Activated naive CD4-positive, alpha-beta T cell treated with anti-CD3 and anti-CD28 coated beads, Interleukin-2, amount 50 U/mL, for 24 hours (primary cell): ENCODE measurements at regions not wholly inside any gene's neighbourhood (a gene's known extent, or its start where the extent isn't known, plus 50 kb on each side); places are given as distances from the start of the nearest gene placed in this dataset.

Source experiments
- H3K27ac Mint-ChIP-seq: one replicate; pipeline ENCODE4 v1.8.0; 2021; ENCODE audit warnings: mild to moderate bottlenecking, mixed read lengths
- H3K27me3 Mint-ChIP-seq: one replicate; pipeline ENCODE4 v1.8.0; 2021; ENCODE audit warnings: mixed read lengths
- H3K36me3 Mint-ChIP-seq: one replicate; pipeline ENCODE4 v1.8.0; 2021; ENCODE audit warnings: mixed read lengths
- H3K4me1 Mint-ChIP-seq: one replicate; pipeline ENCODE4 v1.8.0; 2021; ENCODE audit warnings: mixed read lengths
- H3K4me3 Mint-ChIP-seq: one replicate; pipeline ENCODE4 v1.8.0; 2021; ENCODE audit warnings: mild to moderate bottlenecking, mixed read lengths
- H3K9me3 Mint-ChIP-seq: one replicate; pipeline ENCODE4 v1.8.0; 2021; ENCODE audit warnings: mixed read lengths

GRCh38 chr2:180146541-180146940 lies 139.4 kb upstream of the CWC22 start:
- no peak overlapping the region for H3K27ac Mint-ChIP-seq
- peaks cover 4% of the 10 kb centered on the region for H3K27me3 Mint-ChIP-seq
- H3K36me3 Mint-ChIP-seq, result no peaks in the 10 kb centered on the region
- H3K4me3 Mint-ChIP-seq, result no peak overlapping the region
- no peaks in the 10 kb centered on the region for H3K9me3 Mint-ChIP-seq
- H3K4me1 Mint-ChIP-seq, result no peaks in the 10 kb centered on the region

- peaks cover 4% of the 10 kb centered on the region for H3K27me3 Mint-ChIP-seq
- no peaks in the 10 kb centered on the region for H3K9me3 Mint-ChIP-seq
- H3K36me3 Mint-ChIP-seq, result no peaks in the 10 kb centered on the region
- H3K4me1 Mint-ChIP-seq, result no peaks in the 10 kb centered on the region
- H3K27ac Mint-ChIP-seq, result no peak overlapping the region
- no peak overlapping the region for H3K4me3 Mint-ChIP-seq
Measured at GRCh38 chr2:180146114-180146513, 139.0 kb upstream of the CWC22 start.

- Mint-ChIP-seq H3K9me3 (no peaks in the 10 kb centered on the region), H3K36me3 (no peaks in the 10 kb centered on the region), H3K4me1 (no peaks in the 10 kb centered on the region), H3K27me3 (peaks cover 6% of the 10 kb centered on the region), H3K27ac (no peak overlapping the region), H3K4me3 (no peak overlapping the region)
Measured at GRCh38 chr2:180145163-180145562, 138.1 kb upstream of the CWC22 start.

GRCh38 chr2:180144338-180144813 lies 137.3 kb upstream of the CWC22 start:
- H3K4me1 Mint-ChIP-seq, result no peaks in the 10 kb centered on the region
- no peaks in the 10 kb centered on the region for H3K36me3 Mint-ChIP-seq
- H3K27ac Mint-ChIP-seq, result no peak overlapping the region
- H3K27me3 Mint-ChIP-seq, result peaks cover 6% of the 10 kb centered on the region
- H3K9me3 Mint-ChIP-seq, result no peaks in the 10 kb centered on the region
- H3K4me3 Mint-ChIP-seq, result no peak overlapping the region

- Mint-ChIP-seq H3K36me3 (no peaks in the 10 kb centered on the region), H3K9me3 (no peaks in the 10 kb centered on the region), H3K27me3 (peaks cover 6% of the 10 kb centered on the region), H3K27ac (no peak overlapping the region), H3K4me1 (no peaks in the 10 kb centered on the region), H3K4me3 (no peak overlapping the region)
Measured at GRCh38 chr2:180143633-180144337, 136.7 kb upstream of the CWC22 start.

GRCh38 chr2:180141600-180141999 lies 134.5 kb upstream of the CWC22 start:
- Mint-ChIP-seq H3K27me3 (peaks cover 3% of the 10 kb centered on the region), H3K36me3 (no peaks in the 10 kb centered on the region), H3K4me3 (no peak overlapping the region), H3K27ac (no peak overlapping the region), H3K9me3 (no peaks in the 10 kb centered on the region), H3K4me1 (no peaks in the 10 kb centered on the region)

GRCh38 chr2:180133736-180134135 lies 126.6 kb upstream of the CWC22 start:
- peaks cover 4% of the 10 kb centered on the region for H3K27me3 Mint-ChIP-seq
- H3K4me1 Mint-ChIP-seq, result no peaks in the 10 kb centered on the region
- H3K4me3 Mint-ChIP-seq, result no peak overlapping the region
- no peaks in the 10 kb centered on the region for H3K9me3 Mint-ChIP-seq
- no peak overlapping the region for H3K27ac Mint-ChIP-seq
- no peaks in the 10 kb centered on the region for H3K36me3 Mint-ChIP-seq

- Mint-ChIP-seq H3K36me3 (no peaks in the 10 kb centered on the region), H3K9me3 (no peaks in the 10 kb centered on the region), H3K4me1 (peaks cover 3% of the 10 kb centered on the region), H3K27ac (no peak overlapping the region), H3K4me3 (no peak overlapping the region), H3K27me3 (peaks cover 6% of the 10 kb centered on the region)
Measured at GRCh38 chr2:180130403-180130802, 123.3 kb upstream of the CWC22 start.

DNA sequence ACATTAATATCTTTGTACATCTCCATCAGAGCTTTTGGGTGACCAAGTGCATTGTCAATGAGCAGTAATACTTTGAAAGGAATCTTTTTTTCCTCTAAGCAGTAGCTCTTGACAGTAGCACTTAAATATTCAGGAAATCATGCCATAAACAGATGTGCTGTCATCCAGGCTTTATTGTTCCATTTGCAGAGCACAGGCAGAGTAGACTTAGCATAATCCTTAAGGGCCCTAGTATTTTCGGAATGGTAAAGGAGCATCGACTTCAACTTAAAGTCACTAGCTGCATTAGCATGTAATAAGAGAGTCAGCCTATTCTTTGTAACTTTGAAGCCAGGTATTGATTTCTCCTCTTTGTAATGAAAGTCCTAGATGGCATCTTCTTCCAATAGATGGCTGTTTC lies 121.8 kb upstream of the CWC22 start:
- Mint-ChIP-seq H3K27me3 (peaks cover 6% of the 10 kb centered on the region), H3K4me3 (no peak overlapping the region), H3K36me3 (no peaks in the 10 kb centered on the region), H3K9me3 (no peaks in the 10 kb centered on the region), H3K4me1 (peaks cover 3% of the 10 kb centered on the region), H3K27ac (no peak overlapping the region)

DNA sequence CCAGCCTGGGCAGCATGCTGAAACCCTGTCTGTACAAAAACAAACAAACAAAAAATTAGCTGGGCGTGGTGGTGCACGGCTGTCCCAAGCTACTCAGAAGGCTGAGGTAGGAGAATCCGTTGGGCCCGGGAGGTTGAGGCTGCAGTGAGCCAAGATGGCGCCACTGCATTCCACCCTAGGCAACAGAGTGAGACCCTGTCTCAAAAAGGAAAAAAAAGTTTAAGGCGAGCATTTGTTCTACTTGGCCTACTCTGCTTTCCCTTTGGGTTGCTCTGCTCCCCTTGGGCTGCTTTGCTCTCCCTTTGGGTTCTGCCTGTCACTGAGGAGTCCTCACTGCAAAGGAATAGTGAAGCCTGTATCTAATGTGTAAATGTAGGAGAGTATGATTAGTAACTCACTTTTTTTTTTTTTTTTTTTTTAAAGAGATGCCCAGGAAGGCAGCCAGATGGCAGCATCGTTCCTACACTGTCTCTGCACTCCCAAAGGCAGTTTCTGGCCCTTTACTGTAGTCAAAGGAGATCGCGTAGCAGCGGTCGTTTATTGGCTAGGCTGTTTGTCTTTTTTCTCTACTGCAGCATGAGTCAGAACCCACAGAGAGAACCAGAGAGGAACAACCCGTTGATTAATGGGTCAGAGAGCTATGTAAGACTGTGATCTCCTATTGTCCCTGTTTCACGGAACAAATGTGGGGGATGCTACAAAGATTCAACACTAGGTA lies 118.3 kb upstream of the CWC22 start:
- peaks cover 2% of the 10 kb centered on the region for H3K27me3 Mint-ChIP-seq
- peaks cover 3% of the 10 kb centered on the region for H3K4me1 Mint-ChIP-seq
- no peaks in the 10 kb centered on the region for H3K36me3 Mint-ChIP-seq
- H3K27ac Mint-ChIP-seq, result no peak overlapping the region
- H3K4me3 Mint-ChIP-seq, result no peak overlapping the region
- H3K9me3 Mint-ChIP-seq, result no peaks in the 10 kb centered on the region

DNA sequence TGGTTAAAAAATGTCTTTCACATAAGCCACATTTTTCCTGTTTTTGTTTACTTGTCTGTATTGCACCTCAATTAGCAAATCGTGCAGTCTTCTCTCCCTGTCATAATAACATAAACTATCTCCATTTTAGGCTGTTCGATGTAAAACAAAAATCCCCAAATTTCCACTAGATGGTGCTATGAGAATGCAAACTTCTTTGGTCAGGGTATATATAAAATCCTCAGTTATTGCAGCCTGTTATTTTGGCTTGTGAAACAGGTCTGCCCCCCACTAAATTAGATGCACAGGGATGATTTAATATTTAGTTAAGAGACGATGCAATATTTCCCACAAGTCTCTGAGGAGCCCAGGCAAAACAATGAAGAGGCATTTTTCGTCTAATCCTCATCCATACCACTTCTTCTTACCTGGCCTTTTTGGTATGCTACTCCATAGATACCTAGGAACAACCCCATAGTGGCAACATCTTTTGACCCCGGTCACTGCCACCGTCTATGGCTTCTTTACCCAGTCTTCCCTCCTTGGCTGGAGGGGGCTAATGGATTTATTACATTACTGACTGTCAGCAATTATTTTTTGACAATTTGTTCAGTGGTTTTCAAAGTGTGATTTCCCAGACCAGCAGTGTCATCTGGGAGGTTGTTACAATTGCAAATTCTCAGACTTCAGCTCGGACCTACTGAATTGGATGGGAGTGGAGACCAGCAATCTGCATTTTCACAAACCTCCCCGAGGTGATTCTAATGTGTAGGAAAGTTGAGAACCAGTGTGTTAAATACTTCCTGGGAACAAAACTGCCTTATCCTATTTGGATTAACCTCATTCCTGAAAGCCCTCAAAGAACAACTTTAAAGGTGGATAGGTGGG lies 117.4 kb upstream of the CWC22 start:
- H3K4me3 Mint-ChIP-seq, result no peak overlapping the region
- H3K36me3 Mint-ChIP-seq, result no peaks in the 10 kb centered on the region

DNA sequence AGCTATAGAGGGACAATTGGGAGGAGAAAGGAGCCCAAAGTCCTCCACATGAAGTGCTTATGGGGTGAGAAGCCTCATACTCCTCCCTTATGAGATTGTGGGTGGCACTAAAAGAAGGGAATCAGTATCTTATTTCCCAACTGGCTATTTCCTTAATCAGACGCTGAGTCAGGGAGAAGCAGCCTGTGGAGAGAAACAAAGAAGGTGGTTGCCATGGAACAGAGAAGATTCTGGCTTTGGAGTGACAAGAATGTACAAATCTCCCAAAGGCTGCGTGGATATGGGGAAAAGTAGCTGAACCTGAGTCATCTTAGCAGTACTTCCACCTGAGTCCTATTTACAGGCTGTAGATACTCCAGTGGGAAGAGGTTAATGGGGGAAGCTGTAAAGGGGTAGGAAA lies 115.8 kb upstream of the CWC22 start:
- Mint-ChIP-seq H3K27me3 (peaks cover 4% of the 10 kb centered on the region), H3K4me1 (peaks cover 3% of the 10 kb centered on the region), H3K27ac (no peak overlapping the region), H3K36me3 (no peaks in the 10 kb centered on the region), H3K9me3 (no peaks in the 10 kb centered on the region), H3K4me3 (no peak overlapping the region)

More for the DNA sequence above, 117.4 kb upstream of the CWC22 start:
- Mint-ChIP-seq H3K27me3 (peaks cover 2% of the 10 kb centered on the region), H3K27ac (no peak overlapping the region), H3K9me3 (no peaks in the 10 kb centered on the region), H3K4me1 (peaks cover 3% of the 10 kb centered on the region)

DNA sequence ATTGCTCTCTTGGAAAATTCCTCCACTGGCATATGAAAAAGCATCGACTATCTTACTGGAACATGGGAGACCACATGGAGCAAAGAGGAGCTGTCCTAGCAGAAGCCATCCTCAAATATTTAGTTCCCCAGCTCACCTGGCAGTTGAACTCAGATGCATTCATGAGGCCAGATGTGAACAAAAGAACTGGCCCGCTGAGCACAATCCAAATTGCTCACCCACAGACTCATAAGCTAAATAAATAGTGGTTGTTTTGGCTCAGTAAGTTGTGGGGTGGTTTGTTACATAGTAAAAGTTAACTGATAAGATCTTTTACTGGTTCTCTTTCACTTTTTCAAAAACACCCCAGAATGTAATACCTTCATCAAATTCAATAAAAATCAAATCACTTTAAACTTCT lies 108.6 kb upstream of the CWC22 start:
- H3K27ac Mint-ChIP-seq, result no peak overlapping the region
- no peak overlapping the region for H3K4me3 Mint-ChIP-seq
- no peaks in the 10 kb centered on the region for H3K9me3 Mint-ChIP-seq
- H3K36me3 Mint-ChIP-seq, result no peaks in the 10 kb centered on the region
- H3K27me3 Mint-ChIP-seq, result peaks cover 2% of the 10 kb centered on the region
- no peaks in the 10 kb centered on the region for H3K4me1 Mint-ChIP-seq

- Mint-ChIP-seq H3K36me3 (no peaks in the 10 kb centered on the region), H3K9me3 (no peaks in the 10 kb centered on the region), H3K4me1 (no peaks in the 10 kb centered on the region), H3K27me3 (peaks cover 2% of the 10 kb centered on the region), H3K4me3 (no peak overlapping the region), H3K27ac (no peak overlapping the region)
Measured at GRCh38 chr2:180115269-180115668, 108.2 kb upstream of the CWC22 start.

DNA sequence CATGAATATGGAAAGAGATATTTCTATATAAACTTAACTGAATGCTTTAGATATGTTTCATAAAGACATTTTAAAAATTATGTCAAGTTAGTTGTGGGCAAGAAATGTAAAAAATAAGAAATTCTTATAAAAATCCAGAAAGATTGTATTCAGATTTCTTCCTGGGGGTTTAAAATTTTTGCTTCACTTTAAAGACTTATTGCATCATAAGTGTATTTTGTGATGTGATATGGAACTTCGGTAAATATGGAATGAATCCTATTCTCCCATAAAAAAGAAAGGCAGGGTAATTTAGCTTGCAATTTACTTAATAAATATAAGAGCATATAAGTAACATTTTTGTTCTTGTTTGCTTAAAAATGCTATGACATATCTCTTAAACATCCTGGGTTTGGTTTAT lies 104.8 kb upstream of the CWC22 start:
- Mint-ChIP-seq H3K4me1 (no peaks in the 10 kb centered on the region), H3K4me3 (no peak overlapping the region), H3K27me3 (peaks cover 1% of the 10 kb centered on the region), H3K36me3 (no peaks in the 10 kb centered on the region), H3K27ac (no peak overlapping the region), H3K9me3 (no peaks in the 10 kb centered on the region)

- H3K27ac Mint-ChIP-seq, result no peak overlapping the region
Measured at GRCh38 chr2:180110469-180110868, 103.4 kb upstream of the CWC22 start.

More at GRCh38 chr2:180110469-180110868, 103.4 kb upstream of the CWC22 start:
- Mint-ChIP-seq H3K4me1 (no peaks in the 10 kb centered on the region), H3K9me3 (no peaks in the 10 kb centered on the region), H3K4me3 (no peak overlapping the region), H3K36me3 (no peaks in the 10 kb centered on the region), H3K27me3 (peaks cover 9% of the 10 kb centered on the region)
